ENCODE measurements at regions not wholly inside any gene's neighbourhood (a gene's known extent, or its start where the extent isn't known, plus 50 kb on each side); places are given as distances from the start of the nearest gene placed in this dataset.
"Not testable (repeated sequence)": the region's sequence is repeated elsewhere in the genome, so short reads cannot be mapped to it uniquely, and the experiment has no call there.

DNA sequence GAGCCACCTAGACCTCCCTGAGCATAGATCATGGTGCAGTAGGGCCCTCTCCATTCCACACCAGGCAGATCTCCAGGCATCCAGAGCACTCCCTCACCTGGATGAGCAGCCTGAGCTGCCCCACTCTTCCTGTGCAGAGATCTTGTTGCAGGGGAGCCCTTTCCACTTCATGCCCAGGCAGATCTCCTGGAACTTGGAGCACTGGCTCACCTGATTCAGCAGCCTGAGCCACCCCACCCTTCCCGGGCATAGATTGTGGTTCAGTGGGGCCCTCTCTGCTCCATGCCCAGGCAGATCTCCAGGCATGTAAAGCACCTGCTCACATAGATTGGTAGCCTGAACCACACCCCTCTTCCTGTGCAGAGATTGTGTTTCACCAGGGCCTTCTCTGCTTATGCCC is 78.0 kb downstream of the SEC16B start:
- DNase-seq: no peak

GRCh38 chr1:177890479-177890878 is 79.4 kb downstream of the SEC16B start:
- DNase-seq: no peak

GRCh38 chr1:177884479-177885021 is 85.3 kb downstream of the SEC16B start:
- DNase-seq: no peak

GRCh38 chr1:177883581-177883980 is 86.3 kb downstream of the SEC16B start:
- DNase-seq: no peak

GRCh38 chr1:177880339-177880891 is 89.4 kb downstream of the SEC16B start:
- DNase-seq: no peak

- no peak for DNase-seq
Observed at GRCh38 chr1:177877086-177877485, 92.8 kb downstream of the SEC16B start.

DNA sequence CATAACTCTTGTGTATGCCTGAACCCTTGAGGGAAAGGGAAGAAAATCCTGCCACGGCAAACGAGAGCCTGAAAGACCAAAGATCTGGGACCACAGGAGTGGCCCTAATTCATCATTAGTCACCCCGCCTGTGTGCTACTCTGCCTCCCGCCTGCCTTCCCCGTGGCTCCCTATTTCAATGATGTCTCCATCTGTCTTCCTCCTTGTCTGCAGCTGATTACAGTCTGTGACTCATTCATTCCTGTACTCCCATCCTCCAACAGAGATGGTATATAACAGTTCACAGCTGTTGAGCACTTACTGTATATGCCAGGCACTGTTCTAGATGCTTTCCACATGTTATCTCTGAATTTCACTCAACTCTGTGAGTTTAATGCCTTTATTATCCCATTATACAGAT is 96.6 kb downstream of the SEC16B start:
- no peak for DNase-seq

GRCh38 chr1:177872308-177872900 is 97.5 kb downstream of the SEC16B start:
- DNase-seq: no peak

DNA sequence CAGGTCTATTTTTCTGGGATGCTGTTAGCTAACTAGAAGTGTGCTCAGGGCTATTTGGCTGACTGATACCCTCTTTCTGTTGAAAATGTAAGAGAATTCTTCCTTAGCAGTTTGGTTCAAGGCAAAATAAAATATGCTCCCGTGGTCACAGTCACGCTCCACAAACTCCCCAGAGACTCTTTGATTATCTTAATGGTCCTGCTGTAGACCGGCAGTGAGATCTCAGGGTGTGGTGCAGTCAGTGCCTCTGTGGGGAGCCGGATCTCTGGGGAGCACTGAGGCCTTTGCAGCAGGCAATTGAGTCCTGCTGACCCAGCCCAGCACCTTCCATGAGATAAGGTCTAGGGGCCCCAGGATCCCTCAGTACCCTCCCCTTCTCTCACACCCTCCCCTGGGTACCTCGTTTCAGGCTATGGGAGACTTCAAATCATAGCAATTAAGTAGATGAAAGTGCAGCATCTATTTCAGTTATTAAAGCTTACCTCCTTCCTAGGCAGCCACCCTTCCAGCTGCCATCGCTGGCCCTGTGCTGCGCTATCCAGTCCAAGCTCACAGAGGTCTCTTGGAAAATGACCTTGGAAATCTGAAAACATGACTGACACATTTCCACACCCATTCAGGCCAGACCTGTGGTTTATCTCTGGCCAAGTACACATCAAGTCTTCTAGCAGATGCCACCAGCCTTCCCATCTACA is 98.1 kb downstream of the SEC16B start:
- DNase-seq: no peak

- no peak for DNase-seq
Observed at GRCh38 chr1:177869586-177869985, 100.3 kb downstream of the SEC16B start.

GRCh38 chr1:177869011-177869410 is 100.8 kb downstream of the SEC16B start:
- not testable (repeated sequence) for DNase-seq

DNA sequence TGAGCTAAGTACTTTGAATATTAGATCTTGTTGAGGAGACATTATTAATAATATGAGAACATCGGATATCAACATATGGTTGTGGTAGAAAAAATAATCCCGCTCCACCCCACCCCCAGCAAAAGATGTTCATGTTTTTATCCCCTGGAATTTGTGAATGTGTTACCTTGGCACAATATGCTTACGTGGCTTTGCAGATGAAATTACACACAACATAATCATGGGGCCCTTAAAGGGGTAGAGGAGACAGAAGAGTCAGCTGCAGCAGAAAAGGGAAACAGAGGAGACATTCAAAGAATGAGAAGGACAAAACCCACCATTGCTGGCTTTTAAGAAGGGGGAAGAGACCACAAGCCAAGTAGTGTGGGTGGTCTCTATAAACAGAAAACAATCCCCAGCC is 104.1 kb downstream of the SEC16B start:
- DNase-seq: no peak

- DNase-seq: no peak
Observed at GRCh38 chr1:177864538-177865305, 105.1 kb downstream of the SEC16B start.

DNA sequence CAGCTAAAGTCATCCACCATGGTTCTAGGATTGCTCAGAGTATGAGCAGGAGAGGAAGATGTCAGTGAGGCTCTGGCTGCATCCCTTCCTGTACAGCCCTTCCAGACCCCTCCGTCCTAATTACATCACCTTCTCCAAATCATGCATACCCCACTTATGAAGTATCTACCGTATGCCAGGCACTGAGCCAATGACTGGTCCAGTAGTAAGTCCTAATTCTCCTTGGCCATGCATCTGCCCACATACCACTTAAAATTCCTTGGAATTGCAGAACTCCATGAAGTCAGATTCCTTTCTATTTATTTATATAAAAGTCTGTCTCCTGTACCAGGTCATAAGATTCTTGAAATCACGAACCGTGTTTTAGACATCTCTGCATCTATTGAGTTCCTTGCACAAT is 106.1 kb downstream of the SEC16B start:
- no peak for DNase-seq

- DNase-seq: no peak
Observed at GRCh38 chr1:177862916-177863315, 106.9 kb downstream of the SEC16B start.

DNA sequence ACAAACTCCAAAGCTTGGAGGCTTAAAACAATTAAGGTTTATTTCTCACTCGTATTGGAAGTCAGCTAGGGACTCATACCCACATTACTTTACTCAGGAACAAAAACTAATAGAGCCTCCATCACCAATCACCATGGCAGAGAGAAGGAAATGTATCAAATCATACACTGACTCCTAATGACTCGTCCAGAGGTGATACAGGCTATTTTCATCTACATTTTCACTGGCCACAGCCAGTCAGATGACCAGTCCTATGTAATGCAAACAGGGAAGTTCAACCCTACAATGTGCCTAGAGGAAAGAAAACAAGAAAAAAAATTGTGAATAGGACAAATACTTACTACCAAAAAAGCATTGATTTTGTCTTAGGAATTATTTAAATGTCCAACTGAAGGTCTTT is 110.3 kb downstream of the SEC16B start:
- no peak for DNase-seq

- peak; percentile 2 for DNase-seq
Observed at GRCh38 chr1:177858332-177858821, 111.5 kb downstream of the SEC16B start.

DNA sequence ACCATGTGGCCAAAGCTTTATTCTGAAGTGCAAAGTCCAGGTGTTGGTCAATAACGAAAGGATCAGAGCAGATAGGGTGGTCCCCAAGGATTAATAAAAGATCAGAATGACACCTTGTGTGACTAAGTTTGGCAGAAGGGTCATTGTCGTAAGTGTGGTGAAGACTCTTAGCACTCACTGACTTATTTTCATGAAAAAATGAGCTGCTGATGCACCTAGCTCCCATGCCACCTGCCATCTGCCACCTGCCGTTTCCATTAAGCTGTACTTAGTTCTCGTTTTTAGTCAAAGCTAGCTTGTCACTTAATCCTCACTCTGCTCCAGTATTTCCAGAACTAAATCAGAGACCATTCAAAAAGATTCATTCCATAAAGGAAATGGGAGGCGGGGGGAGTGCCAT is 112.6 kb downstream of the SEC16B start:
- no peak for DNase-seq

GRCh38 chr1:177854951-177855350 is 114.9 kb downstream of the SEC16B start:
- no peak for DNase-seq

DNA sequence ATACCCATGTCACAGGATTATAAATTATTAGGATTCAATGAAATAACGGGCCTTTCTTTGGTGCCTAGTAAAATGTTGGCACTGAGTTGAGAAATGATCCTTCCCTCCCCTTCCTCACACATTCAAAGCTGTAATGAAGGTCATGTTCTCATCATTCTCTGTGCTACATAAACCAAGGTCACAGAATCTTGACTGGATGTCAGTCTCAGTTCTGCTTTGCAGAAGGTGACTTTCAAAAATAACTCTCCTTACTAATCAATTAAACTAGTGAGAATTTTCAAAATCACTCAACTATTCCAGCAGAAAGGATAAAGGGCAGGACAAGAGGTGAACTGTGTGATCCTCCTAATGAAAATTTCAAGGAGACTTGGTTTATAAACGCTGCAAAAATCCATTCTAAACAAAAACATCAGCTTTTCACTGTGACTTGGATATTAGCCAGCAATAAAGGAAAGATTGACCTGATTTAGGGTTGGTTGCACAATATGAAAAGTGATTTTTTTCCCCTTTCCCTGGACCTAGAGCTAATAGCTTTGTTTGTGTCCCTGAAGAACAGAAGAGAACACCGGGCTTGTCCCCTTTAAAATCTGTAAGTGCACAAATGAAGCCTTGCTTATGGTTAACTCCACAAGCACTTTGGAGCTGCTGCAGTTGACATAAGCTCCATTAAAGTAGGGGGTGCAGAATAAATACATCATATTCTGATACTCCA is 120.1 kb downstream of the SEC16B start:
- no peak for DNase-seq

DNA sequence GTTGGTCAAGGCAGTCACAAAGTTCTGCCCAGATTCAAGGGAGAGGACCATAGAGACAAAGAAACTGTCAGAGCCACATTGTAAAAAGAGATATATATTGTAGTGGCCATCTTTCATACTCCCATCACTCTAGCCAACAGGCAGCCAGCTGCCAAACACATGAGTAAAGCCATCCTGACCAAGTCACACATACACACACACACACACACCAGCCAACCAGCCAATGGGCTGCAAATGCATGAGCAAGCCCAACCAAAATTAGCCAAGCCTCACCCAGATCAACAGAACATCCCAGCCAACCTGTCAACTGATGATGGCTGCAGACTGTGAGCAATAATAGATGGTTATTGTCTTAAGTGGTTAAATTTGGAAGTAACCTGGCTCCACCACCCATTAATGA is 120.7 kb downstream of the SEC16B start:
- no peak for DNase-seq

- no peak for DNase-seq
Observed at GRCh38 chr1:177848577-177848976, 121.3 kb downstream of the SEC16B start.

DNA sequence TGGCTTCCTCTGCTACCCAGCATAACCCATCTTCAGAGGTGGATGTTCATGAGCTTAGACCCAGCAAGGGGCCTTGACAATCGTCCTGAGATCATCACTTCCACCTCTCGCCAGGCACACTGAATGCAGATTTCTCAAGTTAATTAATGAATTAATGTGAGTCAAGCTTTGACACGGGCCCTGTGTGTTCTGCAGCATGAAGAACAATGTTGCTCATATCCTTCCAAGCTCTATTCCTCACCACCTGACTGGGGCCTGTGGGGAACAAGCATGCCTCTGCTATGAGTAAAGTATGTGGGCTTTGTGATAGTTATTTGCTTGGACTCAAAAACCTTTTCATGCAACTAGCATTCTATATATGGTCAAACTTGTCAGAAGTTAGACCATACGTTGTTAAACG is 122.0 kb downstream of the SEC16B start:
- no peak for DNase-seq

Measured in hematopoietic multipotent progenitor cell treated with erythropoietin and hydrocortisone succinate and interleukin-3 and kit ligand, for 6 days (in vitro differentiated cells).